ENCODE measurements at regions not wholly inside any gene's neighbourhood (a gene's known extent, or its start where the extent isn't known, plus 50 kb on each side); places are given as distances from the start of the nearest gene placed in this dataset.

DNA sequence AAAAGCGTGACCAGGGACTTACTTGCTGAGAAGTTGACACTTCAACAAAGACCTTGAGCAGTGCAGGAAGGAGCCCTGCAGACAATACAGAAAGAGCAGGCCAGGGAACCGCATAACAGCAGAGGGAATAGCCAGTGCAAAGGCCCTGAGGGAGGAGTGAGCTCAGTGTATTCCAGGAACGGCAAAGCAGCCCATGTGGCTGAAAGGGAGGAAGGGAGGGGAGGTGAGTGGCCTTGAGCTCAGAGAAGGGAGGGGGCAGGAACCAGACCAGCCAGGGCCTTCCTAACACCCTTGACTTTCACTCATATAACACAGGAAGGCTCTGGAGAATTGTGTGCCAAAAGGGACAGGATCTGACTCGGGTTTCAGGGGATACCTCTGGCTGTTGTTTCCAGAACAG is 112.2 kb downstream of the BCOR start:
- Histone ChIP-seq H3K9me3 (no peaks in the 10 kb centered on the region), H3K4me1 (peaks cover 0 to 7% (median 0%) of the 10 kb centered on the region in 4 donors), H3K27ac (no peak overlapping the region), H3K27me3 (no peaks in the 10 kb centered on the region), H3K36me3 (no peaks in the 10 kb centered on the region), H3K4me3 (no peak overlapping the region)
- DNase-seq (ENCODE audit: low spot score in 2 of 2), result no peak
- TF ChIP-seq, protein P1, sequence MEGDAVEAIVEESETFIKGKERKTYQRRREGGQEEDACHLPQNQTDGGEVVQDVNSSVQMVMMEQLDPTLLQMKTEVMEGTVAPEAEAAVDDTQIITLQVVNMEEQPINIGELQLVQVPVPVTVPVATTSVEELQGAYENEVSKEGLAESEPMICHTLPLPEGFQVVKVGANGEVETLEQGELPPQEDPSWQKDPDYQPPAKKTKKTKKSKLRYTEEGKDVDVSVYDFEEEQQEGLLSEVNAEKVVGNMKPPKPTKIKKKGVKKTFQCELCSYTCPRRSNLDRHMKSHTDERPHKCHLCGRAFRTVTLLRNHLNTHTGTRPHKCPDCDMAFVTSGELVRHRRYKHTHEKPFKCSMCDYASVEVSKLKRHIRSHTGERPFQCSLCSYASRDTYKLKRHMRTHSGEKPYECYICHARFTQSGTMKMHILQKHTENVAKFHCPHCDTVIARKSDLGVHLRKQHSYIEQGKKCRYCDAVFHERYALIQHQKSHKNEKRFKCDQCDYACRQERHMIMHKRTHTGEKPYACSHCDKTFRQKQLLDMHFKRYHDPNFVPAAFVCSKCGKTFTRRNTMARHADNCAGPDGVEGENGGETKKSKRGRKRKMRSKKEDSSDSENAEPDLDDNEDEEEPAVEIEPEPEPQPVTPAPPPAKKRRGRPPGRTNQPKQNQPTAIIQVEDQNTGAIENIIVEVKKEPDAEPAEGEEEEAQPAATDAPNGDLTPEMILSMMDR (IDR thresholded peaks at IDR 0.05), result no peak
- TF ChIP-seq EP300 (IDR thresholded peaks at IDR 0.05) (no peak), POLR2A (IDR thresholded peaks at IDR 0.05) (no peak)
- WGBS, 2 donors, result 64 to 77% methylated on average over 3 to 4 of the region's 4 CpGs

DNA sequence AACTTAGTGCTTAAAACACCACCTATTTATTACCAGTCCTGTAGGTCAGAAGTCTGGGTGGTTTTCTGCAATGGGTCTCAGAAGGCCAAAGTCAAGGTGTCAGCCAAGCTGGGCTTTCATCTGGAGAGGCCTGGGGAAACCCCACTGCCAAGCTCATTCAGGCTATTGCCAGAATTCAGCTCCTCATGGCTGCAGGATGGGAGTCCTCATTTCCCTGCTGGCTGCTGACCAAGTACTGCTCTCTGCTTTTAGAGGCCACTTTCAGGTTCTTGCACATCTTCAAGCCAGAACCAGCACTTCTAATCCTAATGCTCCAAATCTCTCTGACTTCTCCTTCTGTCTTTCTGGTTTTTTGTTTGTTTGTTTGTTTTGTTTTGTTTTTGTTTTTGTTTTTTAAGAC is 109.3 kb downstream of the BCOR start:
- Histone ChIP-seq H3K36me3 (no peaks in the 10 kb centered on the region), H3K4me3 (no peak overlapping the region), H3K4me1 (peaks cover 0 to 7% (median 0%) of the 10 kb centered on the region in 4 donors), H3K27ac (no peak overlapping the region), H3K27me3 (no peaks in the 10 kb centered on the region), H3K9me3 (no peaks in the 10 kb centered on the region)
- TF ChIP-seq, protein P1 (IDR thresholded peaks at IDR 0.05), result no peak
- TF ChIP-seq EP300 (IDR thresholded peaks at IDR 0.05) (no peak), POLR2A (IDR thresholded peaks at IDR 0.05) (no peak)
- no peak for DNase-seq (ENCODE audit: low spot score in 2 of 2)

DNA sequence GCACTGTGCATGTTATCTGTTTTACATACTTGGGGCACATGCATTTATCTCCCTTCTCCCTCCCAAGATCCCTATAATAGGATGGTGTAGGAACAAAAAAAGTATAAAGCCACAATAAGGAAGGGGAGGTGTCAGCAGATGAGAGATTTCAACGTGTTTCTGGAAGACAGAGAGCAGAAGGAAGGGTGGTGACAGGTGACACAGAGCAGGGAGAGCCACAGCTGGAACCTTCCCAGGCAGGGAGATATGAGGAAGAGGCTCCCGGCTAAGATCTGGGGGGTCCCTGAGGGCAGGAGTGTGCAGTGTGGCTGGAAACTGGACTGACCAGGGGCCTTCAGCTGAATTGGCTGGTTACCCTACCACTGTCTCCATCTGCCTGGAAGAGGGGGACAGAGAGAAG is 107.4 kb downstream of the BCOR start:
- H3K36me3 ChIP-seq, result no peaks in the 10 kb centered on the region
- no peaks in the 10 kb centered on the region for H3K9me3 ChIP-seq
- no peak overlapping the region for H3K4me3 ChIP-seq
- TF ChIP-seq POLR2A (IDR thresholded peaks at IDR 0.05) (no peak), EP300 (IDR thresholded peaks at IDR 0.05) (no peak)
- TF ChIP-seq, protein P1 (IDR thresholded peaks at IDR 0.05), result no peak
- H3K27ac ChIP-seq, result no peak overlapping the region
- no peaks in the 10 kb centered on the region for H3K27me3 ChIP-seq
- 20 to 44% methylated on average over 1 to 2 of the region's 2 CpGs for WGBS, 2 donors
- no peaks in the 10 kb centered on the region for H3K4me1 ChIP-seq
- no peak for DNase-seq (ENCODE audit: low spot score in 2 of 2)

DNA sequence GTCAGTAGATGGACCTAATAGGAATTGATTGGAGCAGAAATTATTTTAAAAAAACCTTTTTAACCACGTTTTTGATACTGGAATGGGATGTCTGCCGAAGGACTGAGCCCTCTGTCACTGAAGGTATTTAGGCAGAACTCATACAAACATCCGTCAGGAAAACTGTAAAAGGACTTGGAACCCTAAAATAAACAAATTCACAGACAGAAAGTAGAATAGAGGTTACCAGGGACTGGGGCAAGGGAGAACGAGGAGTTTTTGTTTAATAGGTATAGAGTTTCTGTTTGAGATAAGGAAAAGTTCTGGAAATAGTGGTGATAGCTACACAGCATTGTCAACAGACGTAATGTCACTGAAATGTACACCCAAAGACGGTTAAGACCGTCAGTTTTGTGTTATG is 105.5 kb downstream of the BCOR start:
- no peaks in the 10 kb centered on the region for H3K27me3 ChIP-seq
- TF ChIP-seq POLR2A (IDR thresholded peaks at IDR 0.05) (no peak), EP300 (IDR thresholded peaks at IDR 0.05) (no peak)
- TF ChIP-seq, protein P1 (IDR thresholded peaks at IDR 0.05), result no peak
- H3K27ac ChIP-seq, result no peak overlapping the region
- H3K4me3 ChIP-seq, result no peak overlapping the region
- no peaks in the 10 kb centered on the region for H3K36me3 ChIP-seq
- no peaks in the 10 kb centered on the region for H3K9me3 ChIP-seq
- DNase-seq (ENCODE audit: low spot score in 2 of 2), result no peak
- no peaks in the 10 kb centered on the region for H3K4me1 ChIP-seq
- WGBS, 2 donors, result 83 to 89% methylated on average over 7 of the region's 7 CpGs

DNA sequence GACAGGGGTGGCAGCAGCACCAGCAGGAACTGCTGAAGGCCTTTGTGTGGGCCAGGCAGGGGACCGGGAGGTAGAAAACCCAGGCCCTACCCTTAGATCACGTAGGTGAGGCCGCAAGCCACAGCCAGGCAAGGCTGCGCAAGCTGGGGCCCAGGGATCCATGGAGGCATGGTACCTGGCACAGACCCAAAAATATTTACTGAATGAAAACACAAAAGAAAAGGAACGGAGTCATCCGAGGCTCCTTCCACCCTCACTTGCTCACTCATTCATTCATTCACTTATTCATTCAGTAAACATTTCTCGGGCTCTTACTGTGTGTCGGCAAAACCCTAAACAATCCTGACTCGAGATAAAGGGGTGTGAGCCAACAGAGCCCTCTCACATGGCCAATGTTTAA is 102.3 kb downstream of the BCOR start:
- Histone ChIP-seq H3K4me1 (no peaks in the 10 kb centered on the region), H3K36me3 (no peaks in the 10 kb centered on the region), H3K27ac (no peak overlapping the region), H3K4me3 (no peak overlapping the region), H3K9me3 (no peaks in the 10 kb centered on the region), H3K27me3 (no peaks in the 10 kb centered on the region)
- DNase-seq (ENCODE audit: low spot score in 2 of 2), result no peak
- 66 to 82% methylated on average over 8 to 9 of the region's 9 CpGs for WGBS, 2 donors
- TF ChIP-seq, protein P1 (IDR thresholded peaks at IDR 0.05), result no peak
- TF ChIP-seq POLR2A (IDR thresholded peaks at IDR 0.05), result no peak
- no peak for TF ChIP-seq EP300 (IDR thresholded peaks at IDR 0.05)
